DND-41 (cell line): ENCODE measurements at regions not wholly inside any gene's neighbourhood (a gene's known extent, or its start where the extent isn't known, plus 50 kb on each side); places are given as distances from the start of the nearest gene placed in this dataset.

Experiments used
- CTCF ChIP-seq: IDR thresholded peaks from 2 replicates; pipeline ENCODE4 v1.5.1; 2012; ENCODE audit warnings: borderline replicate concordance, low read length, moderate library complexity, mild to moderate bottlenecking; ENCODE audit not compliant: poor library complexity, severe bottlenecking; ENCODE audit errors: extremely low read depth
- EZH2 ChIP-seq: IDR thresholded peaks from 3 replicates; pipeline ENCODE4 v1.6.1; 2012; ENCODE audit warnings: borderline replicate concordance, low read depth, mild to moderate bottlenecking, moderate library complexity, low read length, inconsistent platforms; ENCODE audit not compliant: severe bottlenecking

- TF ChIP-seq CTCF (no peak), EZH2 (no peak)
Measured at GRCh38 chr5:37950436-37950835, 110.6 kb upstream of the GDNF start.
